Posterior vena cava (tissue), 2 donors: ENCODE measurements at regions not wholly inside any gene's neighbourhood (a gene's known extent, or its start where the extent isn't known, plus 50 kb on each side); places are given as distances from the start of the nearest gene placed in this dataset.

Experiments used
- DNase-seq: peaks from one replicate; pipeline ENCODE4 v3.0.0-alpha.2; 2020; ENCODE audit warnings: low spot score
- intact Hi-C, 2 donors: fragments of 100-400 bp; cut with DNase I; formaldehyde crosslinking; loops; one replicate each; pipeline versions ENCODE4 v1.14.1 to v1.14.2; 2022 to 2023
- donor health status: DM: yes; HTN: yes; CAD: no.
- donor health status: DM: yes; HTN: yes; CAD: no.

DNA sequence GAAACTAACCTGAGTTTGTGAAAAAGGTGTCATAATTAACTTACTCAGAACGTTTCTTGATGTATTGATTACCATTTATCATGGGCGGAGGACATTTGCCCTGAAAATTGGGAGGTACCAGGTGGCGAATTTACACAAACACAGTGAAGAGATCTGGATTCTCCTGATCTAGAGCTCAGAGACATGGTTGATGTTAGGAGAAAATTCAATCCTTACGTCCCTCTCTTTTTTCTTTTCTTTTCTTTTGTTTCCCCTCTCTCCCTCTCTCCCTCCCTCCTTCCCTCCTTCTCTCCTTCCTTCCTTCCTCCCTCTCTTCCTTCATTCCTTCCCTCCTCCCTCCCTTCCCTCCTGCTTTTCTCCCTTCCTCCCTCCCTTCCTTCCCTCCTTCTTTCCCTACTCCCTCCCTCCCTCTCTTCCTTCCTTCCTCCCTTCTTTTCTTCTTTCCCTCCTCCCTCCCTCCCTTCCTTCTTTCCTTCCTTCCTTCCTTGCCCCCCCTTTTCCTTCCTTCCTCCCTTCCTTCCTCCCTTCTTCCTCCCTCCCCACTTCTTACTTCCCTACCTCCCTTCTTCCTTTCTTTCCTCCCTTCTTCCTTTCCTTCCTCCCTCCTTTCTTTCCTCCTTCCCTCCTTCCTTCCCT lies 234.1 kb downstream of the OTOR start:
- intact Hi-C loops, result no loop called here
- DNase-seq, result no peak

DNA sequence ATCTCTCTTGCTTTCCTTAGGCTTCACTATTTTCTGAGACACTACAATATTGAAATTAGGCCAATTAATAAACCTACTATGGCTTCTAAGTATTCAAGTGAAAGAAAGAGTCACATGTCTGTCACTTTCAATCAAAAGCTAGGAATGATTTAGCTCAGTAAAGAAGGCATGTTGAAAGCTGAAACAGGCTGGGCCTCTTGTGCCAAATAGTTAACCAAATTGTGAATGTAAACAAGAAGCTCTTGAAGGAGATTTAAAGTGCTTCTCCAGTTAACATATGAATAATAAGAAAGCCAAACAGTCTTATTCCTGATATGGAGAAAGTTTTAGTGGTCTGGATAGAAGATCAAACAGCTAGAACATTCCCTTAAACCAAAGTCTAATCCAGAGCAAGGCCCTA lies 236.3 kb downstream of the OTOR start:
- intact Hi-C loops, result no loop called here

DNA sequence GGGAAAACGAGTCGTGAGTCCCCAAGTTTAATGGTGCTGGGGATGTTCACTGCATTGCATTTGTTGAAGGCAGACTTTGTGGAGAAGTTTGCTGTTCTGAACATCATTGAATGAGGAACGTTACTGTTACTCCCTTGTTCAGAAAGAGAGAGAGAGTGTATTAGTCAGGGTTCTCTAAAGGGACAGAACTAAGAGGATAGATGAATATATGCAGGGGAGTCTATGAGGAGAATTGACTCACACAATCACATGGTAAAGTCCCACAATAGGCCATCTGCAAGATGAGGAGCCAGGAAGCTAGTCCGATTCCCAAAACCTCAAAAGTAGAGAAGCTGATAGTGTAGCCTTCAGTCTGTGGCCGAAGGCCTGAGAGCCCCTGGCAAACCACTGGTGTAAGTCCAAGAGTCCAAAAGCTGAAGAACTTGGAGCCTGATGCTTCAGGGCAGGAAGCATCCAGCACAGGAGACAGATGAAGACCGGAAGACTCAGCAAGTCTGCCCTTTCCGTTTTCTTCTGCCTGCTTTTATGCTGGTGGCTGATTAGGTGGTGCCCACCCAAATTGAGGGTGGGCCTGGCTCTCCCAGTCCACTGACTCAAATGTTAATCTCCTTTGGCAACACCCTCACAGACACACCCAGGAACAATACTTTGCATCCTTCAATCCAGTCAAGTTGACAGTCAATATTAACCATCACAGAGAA lies 223.5 kb upstream of the PCSK2 start:
- DNase-seq, result no peak
- intact Hi-C loops, result no loop called here

More for the DNA sequence above, 236.3 kb downstream of the OTOR start:
- DNase-seq, result no peak

DNA sequence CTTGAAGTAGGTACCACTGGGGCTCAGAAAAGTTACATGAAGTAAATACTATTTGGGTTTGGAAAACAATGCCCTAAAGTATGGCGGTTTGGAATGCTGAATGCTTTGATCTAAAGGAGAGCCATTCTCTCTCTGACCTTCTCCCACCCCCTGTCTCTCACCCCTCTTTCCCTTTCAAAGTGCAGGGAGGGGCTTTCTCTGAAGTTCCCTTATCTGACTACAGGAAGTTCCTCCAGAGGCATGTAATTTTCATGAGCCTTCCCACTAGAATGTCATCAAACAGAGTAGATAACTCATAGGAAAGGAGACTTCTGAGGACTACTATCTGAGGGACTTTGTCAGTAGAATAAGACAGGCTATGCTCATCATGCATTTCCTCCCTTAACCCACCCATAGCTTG lies 216.7 kb upstream of the PCSK2 start:
- intact Hi-C loops, result no loop called here
- no peak for DNase-seq

DNA sequence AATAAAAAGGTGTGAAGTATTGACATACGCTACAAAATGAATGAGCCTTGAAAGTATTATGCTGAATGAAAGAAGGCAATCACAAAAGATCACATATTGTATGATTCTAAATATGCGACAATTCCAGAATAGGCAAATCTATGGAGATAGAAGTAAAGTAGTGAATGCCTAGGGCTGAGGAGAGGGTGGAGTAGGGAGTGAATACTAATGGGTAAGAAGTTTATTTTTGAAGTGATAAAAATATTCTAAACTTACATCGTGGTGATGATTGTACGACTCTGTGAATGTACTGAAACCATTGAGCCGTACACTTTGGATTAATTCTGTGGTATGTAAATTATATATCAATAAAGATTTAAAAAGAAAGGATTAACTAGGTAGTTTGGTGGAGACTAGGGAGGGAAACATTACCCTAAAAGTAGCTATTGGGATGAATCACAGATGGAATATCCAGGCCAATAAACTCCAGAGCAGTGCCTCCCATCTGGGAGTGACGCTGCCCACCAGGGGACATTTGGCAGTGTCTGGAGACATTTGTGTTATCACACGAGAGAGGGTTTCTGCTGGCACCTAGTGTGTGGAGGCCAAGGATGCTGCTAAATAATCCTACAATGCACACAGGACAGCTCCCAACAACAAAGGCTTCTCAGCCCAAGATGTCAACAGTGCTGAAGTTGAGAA lies 214.2 kb upstream of the PCSK2 start:
- intact Hi-C loops, result no loop called here
- no peak for DNase-seq

DNA sequence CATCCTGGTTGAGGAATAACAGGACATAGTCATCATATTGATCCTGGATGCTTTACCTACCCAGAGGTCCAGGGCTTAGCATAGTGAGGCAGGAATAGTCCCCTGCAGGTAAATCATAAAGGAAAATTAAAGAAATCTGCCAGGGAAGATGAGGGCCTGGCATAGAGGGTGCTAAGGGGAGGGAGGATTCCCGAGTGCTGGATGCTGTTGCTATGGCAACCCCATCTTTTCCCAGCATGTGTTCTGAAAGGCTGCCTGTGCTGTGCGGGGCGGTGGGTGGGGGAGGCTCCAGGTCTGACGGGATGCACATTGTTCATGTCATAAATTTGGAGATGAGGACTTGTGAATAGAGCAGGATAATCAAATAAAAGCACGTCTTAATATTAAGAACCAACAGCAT lies 212.6 kb upstream of the PCSK2 start:
- intact Hi-C loops, result no loop called here
- DNase-seq, result no peak

DNA sequence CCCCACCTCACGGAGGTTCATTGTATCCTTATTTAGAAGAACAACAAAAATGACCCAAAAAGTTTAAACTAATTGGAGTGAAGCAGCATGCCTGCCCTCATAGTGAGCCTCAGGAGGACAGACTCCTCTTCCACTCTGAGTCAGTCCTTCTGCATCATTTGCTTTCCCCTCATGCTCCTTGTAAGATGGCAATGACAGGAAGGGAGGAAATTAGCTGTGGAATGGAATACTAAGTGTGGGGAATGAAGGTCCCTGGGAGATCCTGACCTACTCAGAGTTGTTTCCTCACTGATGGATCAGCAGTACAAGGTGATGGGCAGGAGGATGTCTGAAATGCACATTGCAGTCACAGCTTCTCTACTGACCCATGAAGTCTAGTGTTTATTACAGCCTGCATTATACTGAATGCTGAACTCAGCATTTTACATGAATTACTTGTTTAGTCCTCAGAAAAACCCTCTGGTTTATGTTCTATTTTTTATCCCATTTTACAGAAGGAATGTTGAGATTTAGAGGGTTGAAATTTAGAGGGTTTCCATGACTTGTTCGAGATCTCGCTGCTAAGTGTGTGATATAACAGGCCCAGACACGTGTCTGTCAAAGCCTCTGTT lies 212.0 kb upstream of the PCSK2 start:
- no peak for DNase-seq
- intact Hi-C loops, result no loop called here

DNA sequence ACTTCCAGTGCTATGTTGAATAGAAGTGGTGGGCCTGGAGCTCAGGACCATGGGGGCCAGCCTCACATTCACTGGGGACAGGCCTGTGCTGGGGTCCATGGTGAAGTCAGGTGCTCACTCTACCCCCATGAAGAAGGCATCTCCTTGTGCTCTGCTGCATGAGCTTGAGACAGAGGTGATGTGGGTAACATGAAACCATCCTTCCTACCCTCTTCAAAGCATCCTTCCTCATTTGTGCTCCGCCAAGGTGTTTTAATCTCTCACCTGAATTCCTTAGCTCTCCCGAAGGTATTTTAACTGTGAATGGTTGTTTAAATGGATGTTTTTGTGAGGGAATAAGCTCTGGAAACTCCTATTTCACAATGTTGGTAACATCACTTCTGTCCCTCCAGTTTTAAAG lies 209.6 kb upstream of the PCSK2 start:
- DNase-seq, result no peak
- intact Hi-C loops, result no loop called here

DNA sequence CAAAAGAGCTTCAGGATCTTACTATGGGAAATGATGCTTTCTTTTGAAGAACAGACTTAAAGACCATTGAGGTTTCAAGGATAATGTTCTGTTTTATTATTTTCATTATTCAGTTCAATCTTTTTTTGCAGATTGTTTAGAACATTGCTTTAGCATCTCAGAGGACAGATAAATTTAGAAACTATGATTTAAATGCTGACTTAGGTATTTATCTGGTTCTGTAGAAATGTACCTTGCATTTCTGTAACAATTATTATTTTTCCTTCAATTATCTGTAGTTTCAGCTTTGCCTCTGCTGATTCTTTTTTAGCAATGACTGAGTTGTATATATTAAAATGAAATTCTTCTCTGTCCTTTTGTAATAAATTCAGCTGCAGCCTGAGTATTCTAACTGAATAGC lies 205.4 kb upstream of the PCSK2 start:
- intact Hi-C loops, result no loop called here
- DNase-seq, result no peak

DNA sequence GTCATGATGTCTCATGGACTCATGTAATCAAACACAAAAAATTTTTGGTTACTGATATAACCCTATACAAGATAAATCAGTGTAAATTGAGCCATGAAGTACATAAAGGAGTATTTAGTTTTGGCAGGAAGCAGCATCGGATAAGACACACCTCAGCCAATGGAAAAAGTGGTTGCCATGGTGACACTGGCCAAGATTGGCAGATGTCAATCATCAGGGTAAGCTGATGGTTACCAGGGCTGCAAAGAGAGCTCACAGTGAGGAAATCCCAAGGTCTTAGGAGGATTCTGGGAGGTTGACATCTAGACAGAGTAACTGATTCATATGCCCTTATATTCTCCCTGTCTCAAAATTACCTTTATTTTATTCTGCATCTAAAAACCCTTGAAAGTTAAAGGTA lies 203.8 kb upstream of the PCSK2 start:
- intact Hi-C loops, result no loop called here
- no peak for DNase-seq

DNA sequence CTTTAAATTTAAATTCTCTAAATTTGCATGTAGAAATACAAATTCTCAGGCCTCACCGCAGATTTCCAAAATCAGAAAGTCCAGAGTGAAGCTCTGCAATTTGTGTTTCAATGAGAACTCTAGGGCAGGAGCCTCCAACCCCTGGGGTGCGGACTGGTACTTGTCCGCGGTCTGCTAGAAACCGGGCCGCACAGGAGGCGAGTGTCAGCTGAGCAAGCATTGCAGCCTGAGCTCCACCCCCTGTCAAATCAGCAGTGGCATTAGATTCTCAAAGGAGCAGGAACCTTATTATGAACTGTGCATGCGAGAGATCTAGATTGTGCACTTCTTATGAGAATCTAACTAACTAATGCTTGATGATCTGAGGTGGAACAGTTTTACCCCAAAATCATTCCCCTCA lies 203.0 kb upstream of the PCSK2 start:
- no peak for DNase-seq
- intact Hi-C loops, result no loop called here

DNA sequence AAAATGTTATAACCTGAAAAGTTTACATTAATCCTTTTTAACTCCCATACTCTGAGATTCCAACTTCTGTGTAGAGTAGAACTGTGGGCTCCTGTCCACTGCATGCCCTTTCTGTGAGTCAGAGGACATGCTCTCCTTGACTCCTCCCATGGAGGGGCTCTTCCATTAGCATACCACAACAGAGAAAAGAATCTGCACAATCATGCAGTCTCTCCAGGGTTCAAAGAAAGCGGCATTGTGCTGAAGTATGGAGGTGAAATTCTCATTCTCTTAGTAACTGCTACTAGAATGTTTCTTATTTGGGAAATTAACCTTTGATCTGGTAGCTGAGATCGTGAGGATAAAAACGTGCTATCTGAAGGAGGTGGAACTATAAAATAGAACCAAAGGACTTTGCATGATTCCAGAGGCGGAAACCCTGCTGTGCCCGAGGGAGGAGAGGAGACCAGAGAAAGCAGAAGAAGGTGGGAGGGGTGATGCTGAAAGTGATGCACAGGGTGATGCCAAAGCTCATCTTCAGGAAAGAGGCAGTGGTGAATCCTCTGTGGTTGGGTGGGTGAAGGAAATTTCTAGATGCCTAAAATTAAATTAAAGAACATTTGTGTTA lies 202.2 kb upstream of the PCSK2 start:
- intact Hi-C loops, result no loop called here

DNA sequence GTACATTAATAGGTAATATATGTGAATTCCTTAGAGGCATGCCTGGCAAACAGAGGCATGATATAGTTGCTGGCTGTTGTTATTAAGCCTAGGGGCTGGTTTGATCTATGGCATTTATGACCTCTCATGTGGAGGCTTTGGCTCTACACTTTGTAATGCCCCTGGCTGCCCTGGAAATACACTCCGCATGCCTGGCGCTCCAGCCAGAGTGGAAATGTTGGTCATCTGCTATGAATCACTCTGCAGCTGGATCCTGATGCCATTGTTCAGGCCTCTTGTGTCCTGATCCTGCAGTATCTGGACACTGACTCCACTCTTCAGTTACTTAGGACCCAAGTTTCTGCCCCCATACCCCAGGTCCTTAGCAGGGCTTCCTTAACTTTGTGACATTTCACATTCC lies 200.5 kb upstream of the PCSK2 start:
- intact Hi-C loops, result no loop called here

More for the DNA sequence above, 202.2 kb upstream of the PCSK2 start:
- no peak for DNase-seq

DNA sequence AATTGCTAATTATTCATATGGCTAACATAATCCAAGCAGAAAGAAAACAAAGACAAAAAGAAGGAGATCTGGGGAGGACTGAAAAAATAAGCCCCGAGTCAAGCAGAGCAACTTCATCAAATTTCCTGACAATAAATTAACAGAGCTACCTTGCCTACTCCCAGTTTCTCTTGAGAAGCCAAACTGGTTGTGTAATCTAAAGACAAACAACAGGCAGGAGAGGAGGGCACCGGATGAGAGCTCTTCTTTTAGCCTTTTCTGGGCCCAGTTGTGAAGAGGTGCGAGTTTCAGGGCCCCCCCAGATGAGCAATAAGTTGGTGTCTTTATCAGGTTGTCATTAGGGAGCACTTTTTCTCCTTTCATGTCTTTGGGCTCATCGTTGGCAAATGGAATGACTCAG lies 197.1 kb upstream of the PCSK2 start:
- intact Hi-C loops, result no loop called here
- DNase-seq, result no peak

More for the DNA sequence above, 200.5 kb upstream of the PCSK2 start:
- DNase-seq, result no peak

DNA sequence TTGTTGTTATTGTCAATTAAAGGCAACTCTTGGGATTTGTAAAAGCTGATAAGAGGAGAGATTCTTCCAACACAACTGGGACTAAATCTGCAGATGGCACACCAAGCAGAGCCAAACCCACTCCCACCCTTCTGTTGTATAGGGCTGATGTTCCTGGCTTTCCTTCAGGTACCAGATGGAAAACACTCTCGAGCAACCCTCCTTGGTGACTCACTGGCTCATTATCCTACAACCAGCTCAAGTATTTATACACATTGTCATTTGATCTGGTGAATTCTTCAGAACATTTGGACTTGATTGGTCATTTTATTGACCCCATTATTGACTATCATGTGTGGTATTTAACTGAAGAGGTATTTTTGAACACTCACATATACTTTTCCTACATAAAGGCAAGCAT lies 190.3 kb upstream of the PCSK2 start:
- intact Hi-C loops, result no loop called here
- no peak for DNase-seq

DNA sequence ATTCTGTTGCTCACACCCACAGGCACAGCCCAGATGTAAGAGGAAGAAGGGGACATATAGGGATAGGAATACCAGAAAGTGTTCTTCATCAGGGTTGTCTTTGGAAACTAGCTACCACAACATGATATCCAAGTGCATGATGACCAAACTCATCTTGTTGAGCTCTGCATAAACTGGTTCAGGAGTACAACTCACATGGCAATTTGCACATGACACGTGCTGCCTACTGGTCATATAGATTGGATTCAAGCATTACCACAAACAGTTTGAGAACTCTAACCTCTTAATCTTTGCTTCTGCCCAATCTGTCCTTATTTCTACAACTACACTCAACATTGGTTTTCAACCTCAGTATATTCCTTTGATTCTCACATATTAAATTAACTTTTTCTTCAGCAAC lies 184.7 kb upstream of the PCSK2 start:
- DNase-seq, result no peak
- intact Hi-C loops, result no loop called here

DNA sequence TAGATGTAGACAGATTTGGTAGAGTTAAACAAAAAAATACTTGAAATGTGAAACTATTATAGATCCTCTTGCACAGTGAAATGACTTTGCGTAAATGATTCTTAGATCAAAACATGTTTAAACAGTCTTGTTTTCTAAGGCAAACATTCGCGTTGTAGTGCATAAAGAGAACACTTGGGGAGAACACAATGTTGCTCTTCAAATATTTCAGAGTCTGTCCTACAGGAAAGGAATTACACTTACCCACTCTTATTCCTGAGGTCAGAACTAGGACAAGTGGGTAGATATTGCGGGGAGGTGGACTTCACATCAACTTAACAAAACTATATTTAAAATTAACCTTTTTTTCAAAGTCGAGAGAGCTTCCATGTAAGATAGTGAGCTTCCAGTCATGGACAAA lies 183.5 kb upstream of the PCSK2 start:
- intact Hi-C loops, result no loop called here

DNA sequence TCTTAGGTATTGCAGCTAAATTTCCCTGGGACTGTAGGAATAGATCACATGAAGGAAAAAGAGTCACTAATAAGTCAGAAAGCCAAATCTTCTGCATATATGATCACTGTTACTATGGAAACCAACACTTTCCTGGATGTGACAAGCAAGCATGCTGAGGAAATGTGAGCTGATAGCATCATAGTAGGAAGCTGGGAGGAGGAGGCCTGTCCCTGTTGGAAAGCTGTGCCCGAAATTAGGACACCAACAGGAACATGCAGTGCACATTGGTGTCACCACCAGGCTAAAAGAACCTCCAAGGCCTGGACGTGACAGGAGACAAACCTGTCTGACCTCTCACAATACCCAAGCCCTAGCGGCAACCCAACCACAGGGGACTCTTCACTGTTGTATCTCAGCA lies 181.9 kb upstream of the PCSK2 start:
- no peak for DNase-seq
- intact Hi-C loops, result no loop called here

More for the DNA sequence above, 183.5 kb upstream of the PCSK2 start:
- DNase-seq, result no peak

DNA sequence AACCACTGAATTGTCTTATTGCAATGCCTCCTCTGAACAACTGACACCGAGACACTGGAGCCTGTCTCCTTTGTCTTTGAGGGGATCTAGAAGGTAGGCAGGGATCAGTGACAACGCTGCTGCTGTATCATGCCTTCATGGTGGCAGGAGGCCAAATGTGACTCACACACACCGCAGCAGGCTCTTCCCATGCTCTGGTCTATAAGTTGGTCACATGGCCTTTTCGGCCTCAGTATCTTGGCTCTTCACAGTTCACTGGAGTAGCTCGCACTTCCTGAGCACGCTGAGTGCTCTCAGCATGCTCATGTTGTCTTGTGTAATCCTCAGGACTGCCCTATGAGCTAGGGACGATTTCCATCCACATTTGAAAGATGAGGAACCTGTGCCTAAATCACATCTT lies 167.4 kb upstream of the PCSK2 start:
- no peak for DNase-seq
- intact Hi-C loops, result loop anchor here in 1 of 2 donors (10.0 kb wide), 1 partner anchor 255 kb away; no protein-coding TSS in a partner anchor

DNA sequence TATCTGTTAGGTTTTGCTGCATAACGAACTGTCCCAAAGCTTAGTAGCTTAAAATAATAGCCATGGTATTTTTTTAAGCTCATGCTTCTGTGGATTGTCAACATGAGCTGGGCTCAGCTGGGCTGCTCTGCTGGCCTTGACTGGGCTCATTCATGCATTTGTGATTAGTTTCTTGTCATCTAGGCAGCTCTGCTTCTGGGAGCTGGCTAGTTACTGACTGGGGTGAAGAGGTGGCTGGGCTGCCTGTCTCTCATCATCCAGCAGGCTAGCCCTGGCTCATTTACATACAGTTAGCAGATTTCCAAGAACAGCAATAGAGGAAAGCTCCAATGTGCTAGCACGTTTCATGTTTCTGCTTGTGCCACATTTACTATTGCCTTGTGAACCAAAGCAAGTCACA lies 165.1 kb upstream of the PCSK2 start:
- intact Hi-C loops, result no loop called here
- DNase-seq, result no peak
